ENCODE measurements at regions not wholly inside any gene's neighbourhood (a gene's known extent, or its start where the extent isn't known, plus 50 kb on each side); places are given as distances from the start of the nearest gene placed in this dataset.
"Not testable (repeated sequence)": the region's sequence is repeated elsewhere in the genome, so short reads cannot be mapped to it uniquely, and the experiment has no call there.

DNA sequence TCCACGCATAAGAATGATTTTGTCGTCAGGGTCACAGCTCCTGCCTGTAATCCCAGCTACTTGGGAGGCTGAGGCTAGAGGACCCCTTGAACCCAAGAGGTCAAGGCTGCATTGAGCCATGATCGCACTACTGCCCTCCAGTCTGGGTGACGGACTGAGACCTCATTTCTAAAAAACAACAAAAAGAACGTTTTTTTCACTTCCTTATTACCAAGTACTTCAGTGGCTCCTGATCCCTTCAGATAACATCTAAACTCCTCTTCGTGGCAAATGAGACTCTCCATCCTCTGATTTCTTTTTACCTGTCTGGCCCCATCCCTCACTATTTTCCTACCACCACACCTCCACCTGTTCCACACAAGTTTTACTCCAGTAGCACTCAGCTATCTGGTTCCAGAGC lies 105.4 kb upstream of the TLK1 start:
- DNase-seq: no peak

DNA sequence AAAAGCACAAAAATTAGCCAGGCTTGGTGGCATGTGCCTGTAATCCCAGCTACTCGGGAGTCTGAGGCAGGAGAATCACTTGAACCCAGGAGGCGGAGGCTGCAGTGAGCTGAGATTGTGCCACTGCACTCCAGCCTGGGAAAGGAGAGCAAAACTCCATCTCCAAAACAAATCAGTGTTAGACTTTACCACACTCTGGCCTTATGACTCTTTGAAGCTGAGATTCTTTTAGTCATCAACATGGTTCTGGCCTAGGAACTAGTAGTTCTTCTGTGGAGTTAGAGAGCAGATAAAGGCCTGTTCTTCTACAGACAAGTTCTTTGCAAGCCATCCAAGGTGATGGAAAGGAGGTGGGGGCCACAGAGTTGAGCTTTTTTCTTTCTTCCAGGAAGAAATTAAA lies 100.8 kb upstream of the TLK1 start:
- DNase-seq: not testable (repeated sequence)

- DNase-seq: peak; percentile 31
These were observed 100.1 kb upstream of the TLK1 start for GRCh38 chr2:171260471-171261424.

GRCh38 chr2:171254666-171255065 lies 94.0 kb upstream of the TLK1 start:
- no peak for DNase-seq

- no peak for DNase-seq
These were observed 93.4 kb upstream of the TLK1 start for GRCh38 chr2:171253900-171254650.

GRCh38 chr2:171253279-171253678 lies 92.6 kb upstream of the TLK1 start:
- no peak for DNase-seq

DNA sequence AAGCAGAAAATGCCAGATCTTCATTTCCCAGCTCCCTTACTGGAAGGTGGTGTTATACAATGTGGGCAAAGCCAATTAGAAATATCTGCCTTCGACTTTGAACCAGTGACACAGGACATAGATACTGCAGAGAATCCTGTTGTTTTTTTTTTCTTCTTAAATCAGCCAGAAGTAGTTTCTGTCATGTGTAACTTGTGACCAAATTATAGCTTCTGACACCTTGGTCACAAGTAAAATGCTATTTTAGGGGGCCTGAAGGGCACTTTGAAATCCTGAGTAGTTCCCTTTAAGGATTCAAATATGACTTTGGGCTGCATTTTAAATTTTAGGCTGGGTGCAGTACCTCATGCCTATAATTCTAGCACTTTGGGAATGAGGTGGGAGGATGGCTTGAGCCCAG lies 89.0 kb upstream of the TLK1 start:
- DNase-seq: no peak

GRCh38 chr2:171247741-171248662 lies 87.3 kb upstream of the TLK1 start:
- no peak for DNase-seq

DNA sequence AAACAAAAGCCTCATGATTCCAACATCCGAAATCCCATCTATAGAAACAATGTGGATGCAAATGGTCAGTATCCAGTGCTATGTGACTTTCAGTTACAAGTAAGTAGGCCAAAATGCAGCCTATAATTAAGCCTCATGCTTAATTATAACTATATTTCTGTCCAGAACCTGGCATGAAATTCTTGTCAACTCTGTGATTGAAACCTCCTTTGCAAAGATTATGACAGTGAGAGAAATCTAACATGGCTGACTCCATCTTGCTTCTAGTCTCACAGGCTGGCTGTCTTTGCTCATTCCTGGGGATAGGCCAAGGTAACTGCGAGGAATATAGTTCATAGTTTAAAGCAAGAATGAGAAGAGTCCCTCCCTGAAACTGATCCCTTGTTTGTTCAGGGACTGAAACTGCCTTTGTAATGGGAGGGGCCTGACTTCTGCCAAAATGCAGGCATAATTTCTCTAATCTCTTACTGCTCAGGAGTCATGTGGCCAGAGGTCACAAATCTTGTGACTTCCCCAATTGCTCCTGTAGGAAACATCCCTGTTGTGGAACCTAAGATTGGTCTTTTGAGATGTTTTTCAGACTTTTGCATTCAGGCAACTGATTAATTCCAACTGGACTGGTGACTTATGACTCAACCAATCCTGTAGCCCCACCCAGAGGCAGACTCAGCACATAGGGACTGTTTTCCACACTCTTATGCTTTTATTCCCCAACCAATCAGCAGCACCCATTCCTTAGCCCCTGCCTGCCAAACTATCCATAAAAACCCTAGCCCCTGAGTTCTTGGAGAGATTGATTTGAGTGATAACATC lies 84.5 kb upstream of the TLK1 start:
- no peak for DNase-seq

GRCh38 chr2:171244466-171244969 lies 83.8 kb upstream of the TLK1 start:
- no peak for DNase-seq

DNA sequence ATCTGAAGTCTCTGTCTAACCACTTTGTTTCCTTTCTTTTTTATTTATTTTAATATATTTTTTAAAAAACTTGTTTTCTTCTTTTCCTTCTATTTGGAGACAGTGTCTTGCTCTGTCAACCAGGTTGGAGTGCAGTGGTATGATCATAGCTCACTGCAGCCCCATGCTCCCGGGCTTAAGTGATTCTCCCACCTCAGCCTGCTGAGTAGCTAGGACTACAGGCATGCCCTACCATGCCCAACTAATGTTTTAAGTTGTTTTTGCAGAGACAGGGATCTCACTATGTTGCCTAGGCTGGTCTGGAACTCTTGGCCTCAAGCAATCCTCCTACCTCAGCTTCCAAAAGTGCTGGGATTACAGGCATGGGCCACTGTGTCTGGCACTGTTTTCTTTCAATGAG lies 81.1 kb upstream of the TLK1 start:
- DNase-seq: no peak

DNA sequence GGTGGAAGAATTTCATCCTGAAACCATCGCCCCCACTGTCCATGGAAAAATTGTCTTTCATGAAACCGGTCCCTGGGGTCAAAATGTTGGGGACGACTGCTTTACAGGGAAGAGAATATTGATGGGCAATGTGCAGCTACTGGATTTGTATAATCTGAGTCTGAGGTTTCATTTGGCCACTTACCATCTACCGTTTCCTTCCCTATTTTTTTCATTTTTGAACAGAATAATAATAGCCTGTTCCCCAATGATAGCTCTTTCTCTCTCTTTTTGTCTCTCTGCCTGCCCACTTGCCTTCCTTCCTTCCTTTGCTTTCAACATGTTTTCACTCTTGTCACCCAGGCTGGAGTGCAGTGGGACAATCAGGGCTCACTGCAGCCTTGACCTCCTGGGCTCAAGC lies 78.3 kb upstream of the TLK1 start:
- no peak for DNase-seq

DNA sequence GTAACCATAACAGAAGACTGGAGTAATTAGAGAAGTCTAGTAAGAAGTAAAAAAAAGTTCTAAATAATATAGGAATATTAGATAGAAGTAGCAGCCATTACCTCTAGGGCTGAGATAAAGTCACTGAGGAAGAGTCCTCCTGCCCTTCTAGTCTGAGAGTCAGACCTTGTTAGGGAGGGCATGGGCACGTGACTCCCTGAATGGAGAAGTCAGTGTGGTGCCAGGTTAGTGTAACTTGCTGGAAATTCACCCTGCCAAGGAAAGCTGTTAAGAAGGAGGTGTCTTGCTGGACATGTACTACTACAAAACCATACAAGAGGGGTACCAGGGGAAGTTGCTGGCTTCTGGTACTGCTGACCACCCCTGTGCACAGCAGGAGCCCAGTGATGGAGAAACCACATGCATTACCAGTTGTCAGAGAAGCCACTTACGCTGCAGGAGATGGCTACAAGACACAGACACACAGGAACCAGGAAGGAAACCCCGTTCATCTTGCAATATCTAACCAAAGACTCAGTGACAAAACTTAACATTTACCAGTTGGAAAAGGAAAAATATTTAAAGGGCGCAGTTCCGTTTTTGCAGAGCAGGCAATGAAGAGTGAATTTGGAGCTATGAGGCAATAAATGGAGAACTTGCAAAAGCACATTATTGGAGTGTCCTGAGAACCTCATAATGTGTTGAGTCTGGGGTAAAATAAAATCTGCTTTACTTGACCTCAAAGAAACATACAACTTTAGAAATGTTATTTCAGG lies 77.2 kb upstream of the TLK1 start:
- DNase-seq: no peak

DNA sequence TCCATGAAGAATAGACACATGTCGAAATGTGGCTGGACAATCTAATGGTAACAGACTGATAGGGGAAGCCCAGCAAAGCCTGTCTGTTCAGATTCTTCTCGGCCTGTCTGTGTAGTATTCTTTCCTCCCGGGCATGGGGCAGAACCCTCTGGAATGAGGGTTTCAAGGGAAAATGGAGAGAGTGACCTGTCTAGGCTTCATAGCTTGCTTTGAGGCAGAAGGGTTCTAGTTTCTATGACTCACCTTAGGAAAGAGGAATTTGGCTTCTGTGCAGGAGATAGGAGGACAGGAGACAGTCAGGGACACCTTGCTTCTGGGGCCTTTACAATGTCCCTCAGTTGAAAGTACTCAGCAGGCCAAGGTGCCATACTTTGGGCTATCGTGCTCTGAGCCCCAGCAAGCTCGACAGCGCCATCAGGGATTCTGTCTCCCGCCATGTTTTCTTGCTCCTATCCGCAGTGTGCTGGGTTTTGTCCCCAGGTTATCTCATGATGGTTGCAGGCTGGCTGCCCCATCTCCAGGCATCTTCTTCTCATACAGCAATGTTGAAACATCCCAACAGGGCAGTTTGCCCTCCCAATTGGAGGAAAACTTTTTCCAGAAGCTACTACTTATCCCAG lies 74.7 kb upstream of the TLK1 start:
- DNase-seq: no peak

GRCh38 chr2:171230176-171230575 lies 69.5 kb upstream of the TLK1 start:
- no peak for DNase-seq

- no peak for DNase-seq
These were observed 68.1 kb upstream of the TLK1 start for GRCh38 chr2:171228826-171229225.

DNA sequence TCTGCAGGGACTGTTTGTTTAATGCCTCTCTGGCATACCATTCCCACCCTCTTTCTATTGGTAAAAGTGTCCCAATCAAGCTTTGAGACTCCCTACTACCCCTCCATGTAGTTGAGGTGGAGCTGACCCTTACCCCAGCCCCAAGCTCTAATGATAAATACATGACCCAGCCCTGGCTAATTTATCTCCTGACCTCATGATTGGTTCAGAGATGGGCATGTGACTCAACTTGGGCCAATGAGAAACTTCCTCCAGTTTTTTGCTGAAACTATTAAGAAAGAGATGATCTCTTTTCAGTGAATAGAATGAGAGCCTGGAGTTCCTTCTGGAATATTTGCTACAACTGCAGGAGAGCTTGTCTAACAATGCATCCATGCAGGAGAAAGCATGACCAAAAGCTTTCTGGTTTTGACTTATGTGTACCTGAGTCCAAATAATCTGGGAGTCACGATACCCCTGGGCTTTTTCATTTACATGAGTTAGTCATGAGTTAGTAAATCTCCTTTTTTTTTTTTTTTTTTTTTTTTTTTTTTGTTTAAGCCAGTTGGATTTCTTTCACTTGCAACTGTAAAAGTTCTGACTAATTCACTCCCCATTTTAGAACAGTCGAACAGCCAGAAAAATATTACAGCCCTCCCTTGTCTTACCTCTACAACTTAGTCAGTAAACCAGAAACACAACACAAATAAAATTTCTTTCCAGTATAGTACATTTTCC lies 66.5 kb upstream of the TLK1 start:
- no peak for DNase-seq

DNA sequence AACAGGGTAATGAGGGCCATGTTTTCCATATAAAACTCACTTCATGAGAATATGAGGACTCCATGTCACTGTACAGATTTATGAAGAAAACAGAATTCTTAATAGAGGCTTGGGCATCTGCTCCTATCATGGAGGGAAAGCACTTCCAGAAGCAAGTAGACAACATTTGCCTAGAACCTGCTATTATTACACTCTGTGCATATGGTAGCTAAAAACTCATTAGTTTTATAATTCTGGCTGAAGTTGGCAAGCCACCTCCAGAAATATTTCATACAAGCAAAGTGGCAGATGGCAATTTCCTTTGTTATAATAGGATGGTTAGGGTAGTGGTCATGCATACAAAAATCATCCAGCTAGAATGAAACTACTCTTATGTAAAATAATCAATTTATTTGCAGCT lies 65.8 kb upstream of the TLK1 start:
- DNase-seq: no peak

GRCh38 chr2:171225989-171226388 lies 65.3 kb upstream of the TLK1 start:
- DNase-seq: no peak
